ENCODE measurements at regions not wholly inside any gene's neighbourhood (a gene's known extent, or its start where the extent isn't known, plus 50 kb on each side); places are given as distances from the start of the nearest gene placed in this dataset.

- peaks cover 9% of the 10 kb centered on the region for H3K4me1 Mint-ChIP-seq (ENCODE audit: low read depth, unreplicated experiment)
- CTCF ChIA-PET: no interaction called here
- no peaks in the 10 kb centered on the region for H3K27me3 Mint-ChIP-seq (ENCODE audit: unreplicated experiment)
- H3K4me3 Mint-ChIP-seq (ENCODE audit: low read depth, unreplicated experiment): no peak overlapping the region
- no TSS peak for BruUV-seq (replicated peaks)
- H3K36me3 Mint-ChIP-seq (ENCODE audit: insufficient read depth, unreplicated experiment): no peaks in the 10 kb centered on the region
- DNase-seq: no peak
- H3K27ac Mint-ChIP-seq (ENCODE audit: unreplicated experiment): no peak overlapping the region
- intact Hi-C loops (cut with micrococcal nuclease; ENCODE audit: unreplicated experiment): loop anchor here (5.0 kb wide), 2 partner anchors 214 to 234 kb away; no protein-coding TSS in a partner anchor
- TF ChIP-seq, protein P1, sequence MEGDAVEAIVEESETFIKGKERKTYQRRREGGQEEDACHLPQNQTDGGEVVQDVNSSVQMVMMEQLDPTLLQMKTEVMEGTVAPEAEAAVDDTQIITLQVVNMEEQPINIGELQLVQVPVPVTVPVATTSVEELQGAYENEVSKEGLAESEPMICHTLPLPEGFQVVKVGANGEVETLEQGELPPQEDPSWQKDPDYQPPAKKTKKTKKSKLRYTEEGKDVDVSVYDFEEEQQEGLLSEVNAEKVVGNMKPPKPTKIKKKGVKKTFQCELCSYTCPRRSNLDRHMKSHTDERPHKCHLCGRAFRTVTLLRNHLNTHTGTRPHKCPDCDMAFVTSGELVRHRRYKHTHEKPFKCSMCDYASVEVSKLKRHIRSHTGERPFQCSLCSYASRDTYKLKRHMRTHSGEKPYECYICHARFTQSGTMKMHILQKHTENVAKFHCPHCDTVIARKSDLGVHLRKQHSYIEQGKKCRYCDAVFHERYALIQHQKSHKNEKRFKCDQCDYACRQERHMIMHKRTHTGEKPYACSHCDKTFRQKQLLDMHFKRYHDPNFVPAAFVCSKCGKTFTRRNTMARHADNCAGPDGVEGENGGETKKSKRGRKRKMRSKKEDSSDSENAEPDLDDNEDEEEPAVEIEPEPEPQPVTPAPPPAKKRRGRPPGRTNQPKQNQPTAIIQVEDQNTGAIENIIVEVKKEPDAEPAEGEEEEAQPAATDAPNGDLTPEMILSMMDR (IDR thresholded peaks at IDR 0.05; ENCODE audit: unreplicated experiment): no peak
- H3K9me3 Mint-ChIP-seq (ENCODE audit: low read depth, unreplicated experiment): no peaks in the 10 kb centered on the region
Observed at GRCh38 chr1:79262745-79263258, 256.3 kb upstream of the ADGRL4 start.

DNA sequence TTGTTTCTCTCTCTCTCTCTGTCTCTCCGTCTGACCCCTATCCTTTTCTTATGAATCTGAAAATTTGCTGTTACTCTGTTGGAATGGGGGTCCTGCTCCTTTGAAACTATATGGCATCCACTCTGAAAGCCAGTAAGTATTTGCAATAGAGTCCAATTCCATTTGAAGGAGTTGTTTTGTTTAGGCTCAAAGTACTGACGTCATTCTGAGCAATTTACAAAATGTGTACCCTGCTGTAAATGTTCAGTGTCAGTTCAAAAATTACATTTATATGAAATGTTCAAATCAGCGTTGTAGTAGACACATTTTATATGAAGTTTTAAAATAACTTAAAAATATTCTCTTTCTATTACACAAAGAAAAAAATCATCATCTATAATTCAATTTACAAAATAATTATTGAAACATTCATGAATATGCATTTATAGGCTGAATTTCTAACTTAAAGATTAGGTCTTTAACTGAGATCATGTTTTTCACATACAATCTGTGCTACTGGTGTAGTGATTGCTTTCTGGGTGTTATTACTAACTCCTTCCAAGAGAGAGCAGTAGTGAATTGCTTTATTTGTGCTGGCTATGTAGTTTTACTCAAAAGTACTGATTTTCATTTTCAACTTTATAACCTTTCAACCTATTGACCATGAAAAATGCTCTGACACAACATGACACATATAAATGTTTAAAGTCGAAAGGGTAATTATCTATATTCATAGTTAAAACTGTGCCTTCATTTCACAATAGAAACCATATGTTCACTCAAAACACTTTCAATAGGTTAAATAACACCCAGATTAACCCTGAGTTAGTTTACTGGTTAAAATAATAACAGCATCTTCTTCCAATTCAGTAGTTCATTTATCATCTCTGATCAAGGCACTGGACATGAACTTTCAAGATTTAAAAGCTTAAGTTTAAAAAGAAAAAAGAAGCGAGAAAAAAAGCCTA lies 253.1 kb upstream of the ADGRL4 start:
- CTCF ChIA-PET: interaction anchor here (0.7 kb wide), 1 partner anchor 824 kb away, joined by 5 read pairs; no protein-coding TSS in a partner anchor
- TF ChIP-seq, protein P1 (IDR thresholded peaks at IDR 0.05; ENCODE audit: unreplicated experiment): peak; percentile 20
- DNase-seq: no peak
- no peaks in the 10 kb centered on the region for H3K9me3 Mint-ChIP-seq (ENCODE audit: low read depth, unreplicated experiment)
- no peaks in the 10 kb centered on the region for H3K27me3 Mint-ChIP-seq (ENCODE audit: unreplicated experiment)
- H3K4me3 Mint-ChIP-seq (ENCODE audit: low read depth, unreplicated experiment): no peak overlapping the region
- no peaks in the 10 kb centered on the region for H3K36me3 Mint-ChIP-seq (ENCODE audit: insufficient read depth, unreplicated experiment)
- no TSS peak for BruUV-seq (replicated peaks)
- H3K27ac Mint-ChIP-seq (ENCODE audit: unreplicated experiment): no peak overlapping the region
- H3K4me1 Mint-ChIP-seq (ENCODE audit: low read depth, unreplicated experiment): peaks cover 9% of the 10 kb centered on the region
- intact Hi-C loops (cut with micrococcal nuclease; ENCODE audit: unreplicated experiment): loop anchor here (1.0 to 5.0 kb wide), 4 partner anchors 94 to 421 kb away; no protein-coding TSS in a partner anchor

GRCh38 chr1:79255421-79255820 lies 248.9 kb upstream of the ADGRL4 start:
- TF ChIP-seq, protein P1 (IDR thresholded peaks at IDR 0.05; ENCODE audit: unreplicated experiment): no peak
- no peaks in the 10 kb centered on the region for H3K9me3 Mint-ChIP-seq (ENCODE audit: low read depth, unreplicated experiment)
- no TSS peak for BruUV-seq (replicated peaks)
- no peak overlapping the region for H3K27ac Mint-ChIP-seq (ENCODE audit: unreplicated experiment)
- H3K4me3 Mint-ChIP-seq (ENCODE audit: low read depth, unreplicated experiment): no peak overlapping the region
- CTCF ChIA-PET: interaction anchor here (0.8 kb wide), 1 partner anchor 100 kb away, joined by 3 read pairs; no protein-coding TSS in a partner anchor
- no peaks in the 10 kb centered on the region for H3K36me3 Mint-ChIP-seq (ENCODE audit: insufficient read depth, unreplicated experiment)
- DNase-seq: no peak
- no peaks in the 10 kb centered on the region for H3K4me1 Mint-ChIP-seq (ENCODE audit: low read depth, unreplicated experiment)
- H3K27me3 Mint-ChIP-seq (ENCODE audit: unreplicated experiment): no peaks in the 10 kb centered on the region
- intact Hi-C loops (cut with micrococcal nuclease; ENCODE audit: unreplicated experiment): no loop called here

- H3K36me3 Mint-ChIP-seq (ENCODE audit: insufficient read depth, unreplicated experiment): no peaks in the 10 kb centered on the region
- no peak overlapping the region for H3K4me3 Mint-ChIP-seq (ENCODE audit: low read depth, unreplicated experiment)
- CTCF ChIA-PET: no interaction called here
- no peaks in the 10 kb centered on the region for H3K4me1 Mint-ChIP-seq (ENCODE audit: low read depth, unreplicated experiment)
- BruUV-seq (replicated peaks): no TSS peak
- intact Hi-C loops (cut with micrococcal nuclease; ENCODE audit: unreplicated experiment): no loop called here
- no peak overlapping the region for H3K27ac Mint-ChIP-seq (ENCODE audit: unreplicated experiment)
- no peaks in the 10 kb centered on the region for H3K27me3 Mint-ChIP-seq (ENCODE audit: unreplicated experiment)
- DNase-seq: no peak
- H3K9me3 Mint-ChIP-seq (ENCODE audit: low read depth, unreplicated experiment): no peaks in the 10 kb centered on the region
- TF ChIP-seq, protein P1 (IDR thresholded peaks at IDR 0.05; ENCODE audit: unreplicated experiment): no peak
Observed at GRCh38 chr1:79252598-79252997, 246.1 kb upstream of the ADGRL4 start.
